Activated naive CD8-positive, alpha-beta T cell (primary cell): ENCODE measurements at regions not wholly inside any gene's neighbourhood (a gene's known extent, or its start where the extent isn't known, plus 50 kb on each side); places are given as distances from the start of the nearest gene placed in this dataset.
"Not testable (repeated sequence)": the region's sequence is repeated elsewhere in the genome, so short reads cannot be mapped to it uniquely, and the experiment has no call there.

ENCODE experiments used
- H3K27ac Mint-ChIP-seq: one replicate; pipeline ENCODE4 v1.8.0; 2021; ENCODE audit warnings: mixed read lengths
- H3K27me3 Mint-ChIP-seq: one replicate; pipeline ENCODE4 v1.8.0; 2021; ENCODE audit warnings: mixed read lengths
- H3K36me3 Mint-ChIP-seq: one replicate; pipeline ENCODE4 v1.8.0; 2021; ENCODE audit warnings: mixed read lengths
- H3K4me1 Mint-ChIP-seq: one replicate; pipeline ENCODE4 v1.8.0; 2021; ENCODE audit warnings: low read depth, mixed read lengths
- H3K4me3 Mint-ChIP-seq: one replicate; pipeline ENCODE4 v1.8.0; 2021; ENCODE audit warnings: mild to moderate bottlenecking, mixed read lengths
- H3K9me3 Mint-ChIP-seq: one replicate; pipeline ENCODE4 v1.8.0; 2021; ENCODE audit warnings: low read depth, mixed read lengths

GRCh38 chr13:80707000-80707983 lies 366.4 kb upstream of the SPRY2 start:
- Mint-ChIP-seq H3K27ac (no peak overlapping the region), H3K9me3 (no peaks in the 10 kb centered on the region), H3K36me3 (no peaks in the 10 kb centered on the region), H3K4me1 (no peaks in the 10 kb centered on the region), H3K27me3 (no peaks in the 10 kb centered on the region), H3K4me3 (no peak overlapping the region)

DNA sequence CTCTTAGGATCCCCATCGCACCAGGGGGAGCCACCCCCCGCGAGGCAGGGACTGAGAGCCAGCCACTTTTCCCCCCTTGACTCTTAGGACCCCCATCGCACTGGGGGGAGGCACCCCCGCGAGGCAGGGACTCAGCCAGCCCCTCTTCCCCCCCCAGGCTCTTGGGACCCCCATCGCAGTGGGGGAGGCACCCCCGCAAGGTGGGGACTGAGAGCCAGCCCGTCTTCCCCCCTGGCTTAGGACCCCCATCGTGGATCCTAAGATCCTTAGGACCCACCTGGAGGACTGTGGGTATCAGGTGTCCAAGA lies 365.2 kb upstream of the SPRY2 start:
- Mint-ChIP-seq H3K27me3 (no peaks in the 10 kb centered on the region), H3K4me1 (no peaks in the 10 kb centered on the region), H3K4me3 (no peak overlapping the region), H3K36me3 (no peaks in the 10 kb centered on the region), H3K9me3 (no peaks in the 10 kb centered on the region), H3K27ac (no peak overlapping the region)

DNA sequence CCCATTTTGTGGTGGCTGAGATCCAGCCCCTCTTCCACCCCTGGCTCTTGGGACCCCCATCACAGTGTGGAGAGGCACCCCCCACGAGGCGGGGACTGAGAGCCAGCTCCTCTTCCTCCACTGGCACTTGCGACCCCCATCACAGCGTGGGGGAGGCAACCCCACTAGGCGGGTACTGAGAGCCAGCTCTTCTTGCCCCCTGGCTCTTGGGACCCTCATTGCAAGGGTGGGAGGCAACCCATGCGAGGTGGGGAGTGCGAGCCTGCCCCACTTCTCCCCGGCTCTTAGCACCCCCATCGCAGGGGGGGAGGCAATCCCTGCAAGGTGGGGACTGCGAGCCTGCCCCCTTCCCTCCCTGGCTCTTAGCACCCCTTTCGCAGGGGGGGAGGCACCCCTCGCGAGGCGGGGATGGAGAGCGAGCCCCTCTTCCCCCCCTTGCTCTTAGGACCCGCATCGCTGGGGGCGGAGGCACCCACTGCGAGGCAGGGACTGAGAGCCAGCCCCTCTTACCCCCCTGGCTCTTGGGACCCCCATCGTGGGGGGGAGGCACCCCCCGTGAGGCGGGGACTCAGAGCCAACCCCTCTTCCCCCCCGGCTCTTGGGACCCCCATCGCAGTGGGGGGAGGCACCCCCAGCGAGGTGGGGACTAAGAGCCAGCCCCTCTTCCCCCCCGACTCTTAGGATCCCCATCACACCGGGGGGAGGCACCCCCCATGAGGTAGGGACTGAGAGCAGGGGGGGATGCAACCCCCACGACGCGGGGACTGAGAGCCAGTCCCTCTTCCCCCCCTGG lies 364.6 kb upstream of the SPRY2 start:
- H3K4me1 Mint-ChIP-seq: no peaks in the 10 kb centered on the region

GRCh38 chr13:80704369-80704768 lies 363.4 kb upstream of the SPRY2 start:
- no peaks in the 10 kb centered on the region for H3K4me1 Mint-ChIP-seq
- no peaks in the 10 kb centered on the region for H3K27me3 Mint-ChIP-seq
- H3K9me3 Mint-ChIP-seq: no peaks in the 10 kb centered on the region
- no peak overlapping the region for H3K4me3 Mint-ChIP-seq
- H3K36me3 Mint-ChIP-seq: no peaks in the 10 kb centered on the region
- no peak overlapping the region for H3K27ac Mint-ChIP-seq

More for the DNA sequence above, 364.6 kb upstream of the SPRY2 start:
- no peak overlapping the region for H3K27ac Mint-ChIP-seq
- no peaks in the 10 kb centered on the region for H3K36me3 Mint-ChIP-seq
- H3K9me3 Mint-ChIP-seq: no peaks in the 10 kb centered on the region
- no peaks in the 10 kb centered on the region for H3K27me3 Mint-ChIP-seq
- H3K4me3 Mint-ChIP-seq: no peak overlapping the region

GRCh38 chr13:80695841-80696240 lies 354.9 kb upstream of the SPRY2 start:
- Mint-ChIP-seq H3K4me3 (no peak overlapping the region), H3K4me1 (no peaks in the 10 kb centered on the region), H3K27ac (no peak overlapping the region), H3K27me3 (no peaks in the 10 kb centered on the region), H3K36me3 (no peaks in the 10 kb centered on the region), H3K9me3 (peaks cover 6% of the 10 kb centered on the region)

DNA sequence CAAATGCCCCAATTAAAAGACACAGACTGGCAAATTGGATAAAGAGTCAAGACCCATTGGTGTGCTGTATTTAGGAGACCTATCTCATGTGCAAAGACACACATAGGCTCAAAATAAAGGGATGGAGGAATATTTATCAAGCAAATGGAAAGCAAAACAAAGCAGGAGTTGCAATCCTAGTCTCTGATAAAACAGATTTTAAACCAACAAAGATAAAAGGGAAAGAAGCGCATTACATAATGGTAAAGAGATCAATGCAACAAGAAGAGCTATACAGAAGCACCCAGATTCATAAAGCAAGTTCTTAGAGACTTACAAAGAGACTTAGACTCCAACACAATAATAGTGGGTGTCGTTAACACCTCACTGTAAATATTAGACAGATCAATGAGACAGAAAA lies 350.9 kb upstream of the SPRY2 start:
- not testable (repeated sequence) for H3K36me3 Mint-ChIP-seq

DNA sequence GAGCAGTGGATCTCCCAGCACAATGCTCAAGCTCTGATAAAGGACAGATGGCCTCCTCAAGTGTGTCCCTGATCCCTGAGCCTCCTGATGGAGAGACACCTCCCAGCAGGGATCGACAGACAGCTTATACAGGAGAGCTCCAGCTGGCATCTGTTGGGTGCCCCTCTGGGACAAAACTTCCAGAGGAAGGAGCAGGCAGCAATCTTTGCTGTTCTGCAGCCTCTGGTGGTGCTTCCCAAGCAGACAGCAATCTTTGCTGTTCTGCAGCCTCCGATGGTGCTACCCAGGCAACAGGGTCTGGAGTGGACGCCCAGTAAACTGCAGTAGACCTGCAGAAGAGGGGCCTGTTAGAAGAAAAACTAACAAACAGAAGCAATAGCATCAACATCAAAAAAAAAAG lies 349.3 kb upstream of the SPRY2 start:
- Mint-ChIP-seq H3K4me3 (no peak overlapping the region), H3K27ac (no peak overlapping the region), H3K36me3 (no peaks in the 10 kb centered on the region), H3K9me3 (peaks cover 6% of the 10 kb centered on the region), H3K27me3 (no peaks in the 10 kb centered on the region), H3K4me1 (no peaks in the 10 kb centered on the region)

More for the DNA sequence above, 350.9 kb upstream of the SPRY2 start:
- H3K27ac Mint-ChIP-seq, H3K4me3 Mint-ChIP-seq, H3K9me3 Mint-ChIP-seq, H3K4me1 Mint-ChIP-seq, H3K27me3 Mint-ChIP-seq: not testable (repeated sequence)

- H3K9me3 Mint-ChIP-seq: peaks cover 6% of the 10 kb centered on the region
- no peaks in the 10 kb centered on the region for H3K4me1 Mint-ChIP-seq
- H3K36me3 Mint-ChIP-seq: no peaks in the 10 kb centered on the region
- no peak overlapping the region for H3K27ac Mint-ChIP-seq
- no peaks in the 10 kb centered on the region for H3K27me3 Mint-ChIP-seq
- H3K4me3 Mint-ChIP-seq: no peak overlapping the region
These were observed 347.7 kb upstream of the SPRY2 start for GRCh38 chr13:80688593-80688992.

GRCh38 chr13:80685942-80686341 lies 345.0 kb upstream of the SPRY2 start:
- H3K27me3 Mint-ChIP-seq: no peaks in the 10 kb centered on the region
- H3K27ac Mint-ChIP-seq: no peak overlapping the region
- no peaks in the 10 kb centered on the region for H3K9me3 Mint-ChIP-seq
- H3K36me3 Mint-ChIP-seq: no peaks in the 10 kb centered on the region
- H3K4me3 Mint-ChIP-seq: no peak overlapping the region
- H3K4me1 Mint-ChIP-seq: no peaks in the 10 kb centered on the region

- Mint-ChIP-seq H3K4me1 (no peaks in the 10 kb centered on the region), H3K27ac (no peak overlapping the region), H3K36me3 (no peaks in the 10 kb centered on the region), H3K9me3 (no peaks in the 10 kb centered on the region), H3K27me3 (peaks cover 1% of the 10 kb centered on the region), H3K4me3 (no peak overlapping the region)
These were observed 343.5 kb upstream of the SPRY2 start for GRCh38 chr13:80684217-80684991.

DNA sequence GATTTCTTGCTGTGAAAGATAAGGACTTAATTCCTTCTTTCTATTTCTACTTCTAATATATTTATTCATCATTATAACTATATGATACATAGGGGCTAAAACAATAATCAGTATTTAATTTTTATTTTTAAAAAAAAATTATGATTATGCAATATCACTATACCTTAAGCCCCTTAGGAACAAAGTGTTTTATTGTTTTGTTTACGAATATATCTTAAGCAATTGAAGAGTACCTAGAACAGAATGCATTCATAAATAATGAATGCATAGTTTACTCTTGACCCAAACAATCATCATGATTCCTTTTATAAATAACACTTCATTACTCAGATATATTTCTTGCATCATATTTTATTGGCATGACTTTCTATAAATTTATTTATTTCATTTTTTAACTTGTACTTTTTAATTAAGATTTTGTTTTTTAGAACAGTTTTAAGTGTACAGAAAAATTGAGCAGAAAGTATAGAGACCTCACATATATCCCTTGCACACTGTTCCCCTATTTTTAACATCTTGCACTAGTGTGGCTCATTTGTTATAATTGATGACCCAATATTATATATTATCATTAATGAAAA lies 339.9 kb upstream of the SPRY2 start:
- no peak overlapping the region for H3K4me3 Mint-ChIP-seq
- H3K9me3 Mint-ChIP-seq: no peaks in the 10 kb centered on the region
- peaks cover 2% of the 10 kb centered on the region for H3K27me3 Mint-ChIP-seq
- no peaks in the 10 kb centered on the region for H3K4me1 Mint-ChIP-seq
- H3K27ac Mint-ChIP-seq: no peak overlapping the region
- no peaks in the 10 kb centered on the region for H3K36me3 Mint-ChIP-seq

GRCh38 chr13:80679423-80679822 lies 338.5 kb upstream of the SPRY2 start:
- H3K4me1 Mint-ChIP-seq: no peaks in the 10 kb centered on the region

GRCh38 chr13:80677227-80677626 lies 336.3 kb upstream of the SPRY2 start:
- Mint-ChIP-seq H3K36me3 (no peaks in the 10 kb centered on the region), H3K27me3 (peaks cover 2% of the 10 kb centered on the region), H3K4me1 (no peaks in the 10 kb centered on the region), H3K27ac (no peak overlapping the region), H3K9me3 (peaks cover 4% of the 10 kb centered on the region), H3K4me3 (no peak overlapping the region)

More at GRCh38 chr13:80679423-80679822, 338.5 kb upstream of the SPRY2 start:
- no peaks in the 10 kb centered on the region for H3K9me3 Mint-ChIP-seq
- no peaks in the 10 kb centered on the region for H3K36me3 Mint-ChIP-seq
- H3K4me3 Mint-ChIP-seq: no peak overlapping the region
- peaks cover 2% of the 10 kb centered on the region for H3K27me3 Mint-ChIP-seq
- no peak overlapping the region for H3K27ac Mint-ChIP-seq

- not testable (repeated sequence) for H3K27ac Mint-ChIP-seq, H3K4me3 Mint-ChIP-seq
These were observed 334.5 kb upstream of the SPRY2 start for GRCh38 chr13:80675442-80675841.

More at GRCh38 chr13:80675442-80675841, 334.5 kb upstream of the SPRY2 start:
- H3K27me3 Mint-ChIP-seq, H3K4me1 Mint-ChIP-seq, H3K36me3 Mint-ChIP-seq, H3K9me3 Mint-ChIP-seq: not testable (repeated sequence)
